ENCODE measurements at regions not wholly inside any gene's neighbourhood (a gene's known extent, or its start where the extent isn't known, plus 50 kb on each side); places are given as distances from the start of the nearest gene placed in this dataset.
A peak's percentile ranks its signal among the peaks of the same experiment; 100 is the strongest.

GRCh38 chr1:177786176-177786745, 183.6 kb downstream of the SEC16B start:
- Histone ChIP-seq H3K36me3 (ENCODE audit: control insufficient read depth, insufficient read depth, low read length, severe bottlenecking) (no peaks in the 10 kb centered on the region), H3K9ac (ENCODE audit: low read length) (no peak overlapping the region), H3K9me3 (ENCODE audit: control insufficient read depth, low read length) (no peaks in the 10 kb centered on the region), H3K27me3 (replicated peaks; ENCODE audit: control insufficient read depth, insufficient read depth, low read length) (peaks cover 28% of the 10 kb centered on the region), H3K4me1 (ENCODE audit: control insufficient read depth, insufficient read depth, low read length) (no peaks in the 10 kb centered on the region), H3K4me3 (ENCODE audit: low read length) (no peak overlapping the region)
- peak; percentile 9 for DNase-seq (ENCODE audit: low read depth)

DNA sequence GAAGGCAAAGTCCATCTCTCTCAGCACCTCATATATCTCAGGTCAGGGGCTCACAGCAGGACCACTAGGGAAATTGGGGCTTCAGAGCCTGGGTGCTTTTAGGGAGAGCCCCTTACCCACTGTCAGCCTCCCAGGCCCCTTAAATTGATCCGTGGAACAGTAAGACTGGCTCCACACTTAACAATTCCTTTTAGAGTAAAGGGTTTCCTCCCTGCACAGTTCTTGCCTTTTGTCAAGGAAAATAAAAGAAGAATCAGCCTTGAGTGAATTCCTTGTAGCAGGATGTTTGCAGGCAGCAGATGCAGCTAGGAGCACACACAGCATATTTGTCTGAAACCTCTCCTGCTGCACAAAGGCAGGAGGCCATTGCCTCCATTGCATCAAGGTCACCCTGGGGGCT, 184.9 kb downstream of the SEC16B start:
- H3K9me3 ChIP-seq (ENCODE audit: control insufficient read depth, low read length) = no peaks in the 10 kb centered on the region
- H3K4me3 ChIP-seq (ENCODE audit: low read length) = no peak overlapping the region
- H3K4me1 ChIP-seq (ENCODE audit: control insufficient read depth, insufficient read depth, low read length) = no peaks in the 10 kb centered on the region
- H3K9ac ChIP-seq (ENCODE audit: low read length) = no peak overlapping the region
- H3K27me3 ChIP-seq (replicated peaks; ENCODE audit: control insufficient read depth, insufficient read depth, low read length) = peaks cover 28% of the 10 kb centered on the region
- DNase-seq (ENCODE audit: low read depth) = no peak
- H3K36me3 ChIP-seq (ENCODE audit: control insufficient read depth, insufficient read depth, low read length, severe bottlenecking) = no peaks in the 10 kb centered on the region

GRCh38 chr1:177784409-177784808, 185.4 kb downstream of the SEC16B start:
- H3K36me3 ChIP-seq (ENCODE audit: control insufficient read depth, insufficient read depth, low read length, severe bottlenecking) = no peaks in the 10 kb centered on the region
- H3K9ac ChIP-seq (ENCODE audit: low read length) = no peak overlapping the region
- H3K4me1 ChIP-seq (ENCODE audit: control insufficient read depth, insufficient read depth, low read length) = no peaks in the 10 kb centered on the region
- no peaks in the 10 kb centered on the region for H3K9me3 ChIP-seq (ENCODE audit: control insufficient read depth, low read length)
- no peak for DNase-seq (ENCODE audit: low read depth)
- H3K27me3 ChIP-seq (replicated peaks; ENCODE audit: control insufficient read depth, insufficient read depth, low read length) = peaks cover 28% of the 10 kb centered on the region
- no peak overlapping the region for H3K4me3 ChIP-seq (ENCODE audit: low read length)

DNA sequence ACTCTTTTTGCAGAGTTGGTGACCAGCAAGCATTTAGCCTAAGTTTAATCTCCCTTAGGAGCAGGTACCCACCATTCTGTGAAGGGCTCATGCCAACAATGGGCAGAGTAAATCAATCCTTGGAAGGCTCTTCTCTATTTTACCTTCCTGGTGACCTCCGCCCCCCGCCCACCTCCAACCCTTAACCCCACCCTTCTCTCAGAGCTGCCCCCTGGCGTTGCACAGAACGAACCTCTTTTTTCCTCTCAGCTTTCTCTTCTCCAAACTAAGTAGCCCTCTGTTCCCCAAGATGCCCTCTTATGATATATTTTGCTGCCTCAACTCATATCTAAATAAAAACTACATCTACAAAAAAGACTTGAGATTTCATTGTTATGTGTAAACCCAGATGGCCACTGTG, 186.8 kb downstream of the SEC16B start:
- Histone ChIP-seq H3K27me3 (replicated peaks; ENCODE audit: control insufficient read depth, insufficient read depth, low read length) (peaks cover 28% of the 10 kb centered on the region), H3K4me1 (ENCODE audit: control insufficient read depth, insufficient read depth, low read length) (no peaks in the 10 kb centered on the region), H3K9me3 (ENCODE audit: control insufficient read depth, low read length) (no peaks in the 10 kb centered on the region), H3K4me3 (ENCODE audit: low read length) (no peak overlapping the region), H3K9ac (ENCODE audit: low read length) (no peak overlapping the region), H3K36me3 (ENCODE audit: control insufficient read depth, insufficient read depth, low read length, severe bottlenecking) (no peaks in the 10 kb centered on the region)
- DNase-seq (ENCODE audit: low read depth) = no peak

DNA sequence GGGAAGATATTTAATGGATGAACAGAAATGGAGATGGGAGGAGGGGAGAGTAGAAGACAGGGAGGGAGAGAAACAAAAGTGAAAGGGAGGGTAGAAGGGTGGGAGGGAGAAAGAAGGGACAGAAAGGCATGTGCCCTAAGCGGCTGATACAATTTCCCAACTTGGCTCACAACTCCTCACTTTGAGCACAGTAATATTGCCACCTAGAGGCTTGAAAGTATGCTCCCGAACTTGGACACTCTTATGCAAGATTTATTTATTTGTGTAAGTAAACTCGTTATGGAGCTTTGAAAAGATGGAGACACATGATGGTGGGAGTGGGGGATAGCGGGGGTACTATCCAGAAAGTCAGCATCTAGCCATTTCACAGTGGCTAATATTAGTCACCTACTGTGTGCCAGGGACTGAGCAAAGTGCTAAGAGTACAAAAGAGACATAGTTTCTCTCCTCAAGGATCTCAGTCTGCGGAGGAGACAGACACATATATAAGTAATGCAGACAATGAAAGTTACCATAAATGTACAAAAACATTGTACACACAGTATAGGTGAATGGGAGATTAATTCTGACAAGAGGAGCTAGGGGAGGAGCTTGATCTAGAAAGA, 189.7 kb downstream of the SEC16B start:
- H3K36me3 ChIP-seq (ENCODE audit: control insufficient read depth, insufficient read depth, low read length, severe bottlenecking) = no peaks in the 10 kb centered on the region
- no peaks in the 10 kb centered on the region for H3K4me1 ChIP-seq (ENCODE audit: control insufficient read depth, insufficient read depth, low read length)
- no peak overlapping the region for H3K9ac ChIP-seq (ENCODE audit: low read length)
- H3K4me3 ChIP-seq (ENCODE audit: low read length) = no peak overlapping the region
- H3K27me3 ChIP-seq (replicated peaks; ENCODE audit: control insufficient read depth, insufficient read depth, low read length) = peaks cover 17% of the 10 kb centered on the region
- no peaks in the 10 kb centered on the region for H3K9me3 ChIP-seq (ENCODE audit: control insufficient read depth, low read length)
- peak; percentile 82 for DNase-seq (ENCODE audit: low read depth)

DNA sequence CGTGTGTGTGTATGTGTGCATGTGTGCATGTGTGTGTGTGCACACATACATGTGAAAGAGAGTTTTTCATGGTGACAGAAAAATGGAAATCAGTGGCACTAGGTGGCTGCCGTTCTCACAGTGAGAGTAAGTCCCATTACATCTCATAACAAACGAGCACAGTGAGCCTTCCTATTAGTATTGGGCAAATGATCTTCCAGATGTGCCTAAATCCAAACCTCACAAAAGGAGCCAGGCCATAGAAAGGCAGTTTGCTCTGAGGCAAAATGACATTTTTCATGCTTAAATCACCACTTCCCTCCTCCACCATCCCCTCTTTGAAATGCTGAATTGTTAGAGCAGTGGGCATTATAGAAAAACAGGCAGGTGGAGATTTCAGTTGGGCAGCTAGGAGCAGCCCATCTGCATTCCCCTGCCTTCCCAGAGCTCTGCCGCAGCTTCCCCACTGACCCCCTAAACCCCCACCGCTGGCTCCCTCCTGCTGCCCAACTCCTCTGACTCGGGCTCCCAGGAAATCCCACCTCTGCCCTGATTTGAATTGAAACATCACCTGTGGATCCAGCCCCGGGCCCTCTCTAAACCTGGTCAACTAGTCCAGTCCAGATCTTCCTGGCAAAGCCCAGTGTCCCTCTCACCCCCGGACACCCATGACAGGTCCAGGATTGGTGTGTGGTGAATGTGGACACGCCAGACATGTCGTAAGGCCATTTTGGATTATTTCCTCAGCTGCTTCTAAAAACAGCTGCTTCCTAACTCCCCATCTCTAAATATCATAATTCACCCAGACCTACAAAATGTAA, 190.5 kb downstream of the SEC16B start:
- Histone ChIP-seq H3K9me3 (ENCODE audit: control insufficient read depth, low read length) (peaks cover 7% of the 10 kb centered on the region), H3K4me3 (ENCODE audit: low read length) (no peak overlapping the region), H3K27me3 (replicated peaks; ENCODE audit: control insufficient read depth, insufficient read depth, low read length) (peaks cover 12% of the 10 kb centered on the region), H3K36me3 (ENCODE audit: control insufficient read depth, insufficient read depth, low read length, severe bottlenecking) (no peaks in the 10 kb centered on the region), H3K9ac (ENCODE audit: low read length) (no peak overlapping the region), H3K4me1 (ENCODE audit: control insufficient read depth, insufficient read depth, low read length) (no peaks in the 10 kb centered on the region)
- DNase-seq (ENCODE audit: low read depth) = no peak

GRCh38 chr1:177775924-177776323, 193.9 kb downstream of the SEC16B start:
- H3K36me3 ChIP-seq (ENCODE audit: control insufficient read depth, insufficient read depth, low read length, severe bottlenecking) = no peaks in the 10 kb centered on the region
- no peak for DNase-seq (ENCODE audit: low read depth)
- H3K4me3 ChIP-seq (ENCODE audit: low read length) = no peak overlapping the region
- H3K27me3 ChIP-seq (replicated peaks; ENCODE audit: control insufficient read depth, insufficient read depth, low read length) = peaks cover 6% of the 10 kb centered on the region
- H3K4me1 ChIP-seq (ENCODE audit: control insufficient read depth, insufficient read depth, low read length) = no peaks in the 10 kb centered on the region
- H3K9ac ChIP-seq (ENCODE audit: low read length) = no peak overlapping the region
- H3K9me3 ChIP-seq (ENCODE audit: control insufficient read depth, low read length) = peaks cover 25% of the 10 kb centered on the region

DNA sequence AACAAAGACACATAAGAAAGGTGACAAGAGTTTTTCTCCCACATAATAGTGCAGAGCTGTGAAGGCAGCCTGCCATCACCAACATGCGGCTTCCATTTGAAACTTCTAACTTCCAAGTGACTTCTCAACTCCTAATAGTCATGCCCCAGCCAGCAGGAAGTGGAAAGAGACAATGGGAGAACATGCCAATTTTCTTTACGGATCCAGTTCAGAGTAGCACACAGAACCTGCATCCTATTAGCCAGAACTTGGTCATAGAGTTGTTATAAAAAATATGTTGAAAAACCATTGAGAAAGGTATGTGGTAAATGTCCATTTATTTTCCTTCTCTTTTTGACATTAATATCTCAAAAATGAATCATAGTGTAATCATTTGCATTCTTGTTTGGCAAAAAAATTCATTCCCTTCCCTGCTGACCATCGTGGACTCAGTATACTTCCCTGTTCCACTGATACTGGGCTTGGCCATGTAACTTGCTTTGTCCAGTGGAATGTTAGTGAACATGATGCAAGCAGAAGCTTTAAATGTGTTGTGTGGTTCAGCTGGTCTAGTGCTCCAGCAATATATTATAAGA, 197.4 kb downstream of the SEC16B start:
- Histone ChIP-seq H3K27me3 (replicated peaks; ENCODE audit: control insufficient read depth, insufficient read depth, low read length) (peaks cover 9% of the 10 kb centered on the region), H3K4me3 (ENCODE audit: low read length) (no peak overlapping the region), H3K9me3 (ENCODE audit: control insufficient read depth, low read length) (peaks cover 25% of the 10 kb centered on the region), H3K36me3 (ENCODE audit: control insufficient read depth, insufficient read depth, low read length, severe bottlenecking) (no peaks in the 10 kb centered on the region), H3K9ac (ENCODE audit: low read length) (no peak overlapping the region), H3K4me1 (ENCODE audit: control insufficient read depth, insufficient read depth, low read length) (no peaks in the 10 kb centered on the region)
- DNase-seq (ENCODE audit: low read depth) = peak; percentile 4

DNA sequence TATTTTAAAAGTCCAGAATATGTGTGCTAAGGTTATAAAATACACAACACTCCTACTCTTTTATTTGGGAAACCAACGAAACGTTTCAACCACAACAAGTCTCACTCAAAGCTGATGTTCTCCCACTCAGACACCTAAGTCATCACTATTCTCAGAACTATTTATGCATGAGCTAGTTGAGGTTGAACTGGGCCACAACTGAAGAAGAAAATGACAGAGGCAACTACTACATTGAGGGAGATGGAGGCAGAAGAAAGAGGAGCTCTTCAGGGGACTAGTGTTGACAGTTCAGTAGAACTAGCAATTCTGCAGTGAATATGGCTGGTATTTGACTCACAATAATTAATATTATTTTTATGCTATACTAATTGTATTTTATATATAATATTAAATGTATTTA, 198.2 kb downstream of the SEC16B start:
- H3K27me3 ChIP-seq (replicated peaks; ENCODE audit: control insufficient read depth, insufficient read depth, low read length) = peaks cover 9% of the 10 kb centered on the region
- H3K9ac ChIP-seq (ENCODE audit: low read length) = no peak overlapping the region
- H3K9me3 ChIP-seq (ENCODE audit: control insufficient read depth, low read length) = peaks cover 25% of the 10 kb centered on the region
- no peaks in the 10 kb centered on the region for H3K4me1 ChIP-seq (ENCODE audit: control insufficient read depth, insufficient read depth, low read length)
- no peak for DNase-seq (ENCODE audit: low read depth)
- H3K4me3 ChIP-seq (ENCODE audit: low read length) = no peak overlapping the region
- H3K36me3 ChIP-seq (ENCODE audit: control insufficient read depth, insufficient read depth, low read length, severe bottlenecking) = no peaks in the 10 kb centered on the region

DNA sequence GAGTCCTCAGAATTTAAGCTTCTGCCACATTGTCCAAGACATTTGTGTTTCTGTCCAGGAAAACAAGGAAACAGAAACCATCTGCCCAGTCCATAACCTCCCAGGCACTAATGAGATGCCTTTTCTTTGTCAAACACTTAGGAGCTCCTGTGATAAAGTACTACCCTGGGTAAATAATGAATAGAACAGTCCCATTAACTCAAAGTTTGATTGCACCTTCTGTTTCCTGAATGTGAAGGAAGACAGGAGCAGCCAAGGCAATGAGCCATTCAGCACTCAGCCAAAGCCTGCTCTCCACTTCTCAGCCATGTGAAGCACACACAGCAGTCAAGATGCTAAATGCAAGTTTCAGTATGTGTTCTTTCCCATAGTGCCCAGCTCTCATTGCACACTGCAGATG, 199.8 kb downstream of the SEC16B start:
- Histone ChIP-seq H3K36me3 (ENCODE audit: control insufficient read depth, insufficient read depth, low read length, severe bottlenecking) (no peaks in the 10 kb centered on the region), H3K9me3 (ENCODE audit: control insufficient read depth, low read length) (peaks cover 25% of the 10 kb centered on the region), H3K27me3 (replicated peaks; ENCODE audit: control insufficient read depth, insufficient read depth, low read length) (peaks cover 3% of the 10 kb centered on the region), H3K9ac (ENCODE audit: low read length) (no peak overlapping the region), H3K4me3 (ENCODE audit: low read length) (no peak overlapping the region), H3K4me1 (ENCODE audit: control insufficient read depth, insufficient read depth, low read length) (no peaks in the 10 kb centered on the region)
- no peak for DNase-seq (ENCODE audit: low read depth)

DNA sequence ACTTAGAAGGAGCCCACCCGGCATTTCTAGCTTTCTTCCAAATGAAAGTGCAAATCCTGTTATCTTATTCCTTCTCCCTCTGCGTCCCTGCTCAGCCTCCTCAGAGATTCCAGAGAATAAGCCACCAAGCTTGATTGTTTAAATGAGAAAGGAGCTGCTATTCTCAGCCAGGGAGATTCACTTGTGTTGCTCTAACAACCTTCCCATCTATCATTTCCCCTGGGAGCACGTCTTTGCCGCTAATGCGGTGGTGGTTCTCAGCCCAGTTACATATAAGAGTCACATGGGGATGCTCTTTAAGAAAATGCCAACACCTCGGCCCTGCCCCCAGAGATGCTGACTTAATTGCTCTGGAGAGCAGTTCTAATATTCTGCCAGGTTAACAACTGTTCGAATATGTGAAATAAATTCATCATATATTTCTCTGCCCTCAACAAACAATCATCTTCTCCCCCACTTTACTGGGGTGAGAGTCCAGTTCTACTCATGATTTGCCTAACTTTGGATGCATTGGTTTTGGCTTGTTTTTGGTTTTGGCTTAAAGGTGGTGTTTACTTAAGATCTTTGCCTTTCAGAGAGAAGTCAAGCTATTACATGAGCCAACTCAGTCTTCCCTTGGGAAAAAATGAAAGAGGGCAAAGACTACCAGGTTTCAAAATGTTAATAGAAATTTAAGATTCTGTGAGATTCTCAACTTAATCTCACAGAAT, 213.9 kb downstream of the SEC16B start:
- H3K36me3 ChIP-seq (ENCODE audit: control insufficient read depth, insufficient read depth, low read length, severe bottlenecking) = no peaks in the 10 kb centered on the region
- no peaks in the 10 kb centered on the region for H3K4me1 ChIP-seq (ENCODE audit: control insufficient read depth, insufficient read depth, low read length)
- H3K9ac ChIP-seq (ENCODE audit: low read length) = no peak overlapping the region
- H3K9me3 ChIP-seq (ENCODE audit: control insufficient read depth, low read length) = no peaks in the 10 kb centered on the region
- H3K27me3 ChIP-seq (replicated peaks; ENCODE audit: control insufficient read depth, insufficient read depth, low read length) = peaks cover 35% of the 10 kb centered on the region
- DNase-seq (ENCODE audit: low read depth) = no peak
- H3K4me3 ChIP-seq (ENCODE audit: low read length) = no peak overlapping the region

All from adipocyte (in vitro differentiated cells).